Tibial artery (tissue), 4 donors: ENCODE measurements at regions not wholly inside any gene's neighbourhood (a gene's known extent, or its start where the extent isn't known, plus 50 kb on each side); places are given as distances from the start of the nearest gene placed in this dataset.

Experiments
- DNase-seq, 2 donors: peaks; one replicate each; pipeline ENCODE4 v3.0.0-alpha.2; 2019
- H3K27ac ChIP-seq, 2 donors: fragments of 200-600 bp; sonication (generic) in 1 of 2; 1 replicate in 1 of 2; 2 replicates in 1 of 2; pipeline ENCODE4 v1.5.1; 2018 to 2019; ENCODE audit warnings: mild to moderate bottlenecking in 1 of 2
- H3K27me3 ChIP-seq, 2 donors: fragments of 200-600 bp; sonication (generic) in 1 of 2; one replicate each; pipeline versions ENCODE4 v1.5.1 to v1.6.0; 2016 to 2019
- H3K36me3 ChIP-seq, 3 donors: fragments of 200-600 bp; sonication (generic) in 2 of 3; one replicate each; pipeline ENCODE4 v1.5.1; 2016 to 2019; ENCODE audit warnings: mild to moderate bottlenecking in 2 of 3
- H3K4me1 ChIP-seq, 4 donors: fragments of 200-600 bp; sonication (generic) in 2 of 4; 1 replicate in 3 of 4; 2 replicates in 1 of 4; pipeline ENCODE4 v1.5.1; 2016 to 2019
- H3K4me3 ChIP-seq, 2 donors: fragments of 200-600 bp; sonication (generic) in 1 of 2; 1 replicate in 1 of 2; 2 replicates in 1 of 2; pipeline ENCODE4 v1.5.1; 2018 to 2019; ENCODE audit warnings: mild to moderate bottlenecking in 2 of 2
- H3K9me3 ChIP-seq, 3 donors: fragments of 200-600 bp; sonication (generic) in 1 of 3; one replicate each; pipeline ENCODE4 v1.5.1; 2016 to 2019
- CTCF ChIP-seq, 2 experiments: fragments of 200-600 bp in 1 of 2; fragments of 450-650 bp in 1 of 2; IDR thresholded peaks; one replicate each; pipeline ENCODE4 v1.5.1; 2017 to 2019; ENCODE audit warnings: antibody characterized with exemption in 2 of 2, mild to moderate bottlenecking in 1 of 2, moderate library complexity in 1 of 2
- intact Hi-C: fragments of 100-400 bp; cut with DNase I; formaldehyde crosslinking; loops from one replicate; pipeline ENCODE4 v1.15.0; 2023; ENCODE audit warnings: low total_unique reads

DNA sequence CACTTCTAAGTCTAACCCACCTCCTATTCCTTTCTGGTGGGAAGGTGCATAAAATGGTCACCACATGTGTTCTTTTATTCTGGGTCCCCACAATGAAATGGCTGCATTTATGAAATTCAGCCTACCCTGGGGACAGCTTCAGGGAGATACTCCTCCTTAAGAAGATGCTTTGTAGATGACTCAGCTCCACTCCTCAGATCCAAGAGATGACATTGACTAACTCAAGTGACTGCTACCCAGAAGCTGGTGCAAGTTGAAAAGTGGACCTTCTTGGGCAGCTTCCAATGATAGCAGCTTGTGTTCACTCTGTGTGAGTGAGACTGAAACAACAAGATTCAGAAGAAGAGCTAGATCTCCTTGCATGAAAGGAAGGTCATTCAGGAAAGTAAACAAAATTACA, 113.4 kb downstream of the SCP2D1 start:
- Histone ChIP-seq H3K4me3 (no peak overlapping the region), H3K4me1 (no peaks in the 10 kb centered on the region), H3K27ac (no peak overlapping the region), H3K9me3 (no peaks in the 10 kb centered on the region), H3K36me3 (no peaks in the 10 kb centered on the region), H3K27me3 (no peaks in the 10 kb centered on the region)
- DNase-seq, result no peak
- intact Hi-C loops, result no loop called here
- TF ChIP-seq CTCF (IDR thresholded peaks at IDR 0.05), result no peak

- Histone ChIP-seq H3K4me1 (no peaks in the 10 kb centered on the region), H3K4me3 (no peak overlapping the region), H3K27me3 (no peaks in the 10 kb centered on the region), H3K27ac (no peak overlapping the region), H3K36me3 (no peaks in the 10 kb centered on the region), H3K9me3 (no peaks in the 10 kb centered on the region)
- no peak for TF ChIP-seq CTCF (IDR thresholded peaks at IDR 0.05)
- intact Hi-C loops, result no loop called here
- DNase-seq, result no peak
These were observed 115.0 kb downstream of the SCP2D1 start for GRCh38 chr20:18928626-18929025.

DNA sequence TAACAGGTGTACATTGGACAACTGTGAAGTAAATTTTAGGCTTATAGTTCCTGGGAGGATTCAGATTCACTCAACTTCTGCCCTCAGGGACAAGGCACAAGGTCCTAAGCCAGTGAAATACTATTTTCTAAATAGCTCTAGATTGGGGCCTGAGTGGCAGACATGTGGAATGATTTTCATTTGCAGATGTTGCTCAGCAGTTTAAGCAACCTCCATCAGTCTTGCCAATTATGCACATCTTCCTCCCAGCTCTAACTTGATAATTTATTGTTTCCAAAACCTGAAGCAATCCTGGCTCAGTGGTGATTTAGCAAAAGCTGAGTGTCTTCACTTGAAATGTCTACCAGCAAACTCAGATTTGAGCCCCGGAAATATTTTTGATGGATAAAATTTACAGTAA, 116.2 kb downstream of the SCP2D1 start:
- TF ChIP-seq CTCF (IDR thresholded peaks at IDR 0.05), result no peak
- no peaks in the 10 kb centered on the region for H3K4me1 ChIP-seq
- no peak for DNase-seq
- no peaks in the 10 kb centered on the region for H3K9me3 ChIP-seq
- intact Hi-C loops, result loop anchor here (10.0 kb wide), 1 partner anchor 245 kb away; no protein-coding TSS in a partner anchor
- no peaks in the 10 kb centered on the region for H3K27me3 ChIP-seq
- no peak overlapping the region for H3K4me3 ChIP-seq
- no peaks in the 10 kb centered on the region for H3K36me3 ChIP-seq
- H3K27ac ChIP-seq, result no peak overlapping the region

- intact Hi-C loops, result no loop called here
- DNase-seq, result peak; percentile 30 to 85
- Histone ChIP-seq H3K9me3 (no peaks in the 10 kb centered on the region), H3K27me3 (no peaks in the 10 kb centered on the region), H3K4me1 (peaks cover 0 to 25% (median 9%) of the 10 kb centered on the region in 4 donors), H3K27ac (peak overlapping the region in 1 of 2 donors; percentile 63), H3K4me3 (no peak overlapping the region), H3K36me3 (no peaks in the 10 kb centered on the region)
- no peak for TF ChIP-seq CTCF (IDR thresholded peaks at IDR 0.05)
These were observed 130.0 kb downstream of the SCP2D1 start for GRCh38 chr20:18943542-18943941.

- Histone ChIP-seq H3K9me3 (peaks cover 0 to 5% (median 0%) of the 10 kb centered on the region in 3 donors), H3K36me3 (no peaks in the 10 kb centered on the region), H3K4me1 (no peaks in the 10 kb centered on the region), H3K4me3 (no peak overlapping the region), H3K27ac (no peak overlapping the region), H3K27me3 (no peaks in the 10 kb centered on the region)
- intact Hi-C loops, result no loop called here
- no peak for TF ChIP-seq CTCF (IDR thresholded peaks at IDR 0.05)
- no peak for DNase-seq
These were observed 143.3 kb downstream of the SCP2D1 start for GRCh38 chr20:18956890-18957289.

DNA sequence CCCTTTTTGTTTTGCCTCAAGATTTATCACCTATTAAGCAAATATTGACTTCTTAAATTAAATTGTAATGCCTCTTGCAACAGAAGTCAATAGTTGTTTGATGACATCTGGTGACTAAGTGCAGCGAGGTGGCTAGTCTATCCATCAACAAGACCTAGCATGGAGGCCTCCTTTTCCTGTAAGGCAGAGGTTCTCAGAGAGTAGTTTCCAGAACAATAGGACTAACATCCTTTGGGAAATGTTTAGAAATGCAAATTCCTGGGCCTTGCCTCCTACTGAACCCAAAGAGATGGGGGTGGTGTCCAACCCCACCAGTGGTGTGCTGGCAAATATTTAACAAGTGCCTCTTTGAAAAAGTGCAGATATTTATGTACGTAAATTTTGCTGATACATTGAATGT, 143.7 kb downstream of the SCP2D1 start:
- no peaks in the 10 kb centered on the region for H3K36me3 ChIP-seq
- H3K4me1 ChIP-seq, result no peaks in the 10 kb centered on the region
- no peaks in the 10 kb centered on the region for H3K27me3 ChIP-seq
- DNase-seq, result no peak
- no peak overlapping the region for H3K27ac ChIP-seq
- H3K4me3 ChIP-seq, result no peak overlapping the region
- intact Hi-C loops, result no loop called here
- TF ChIP-seq CTCF (IDR thresholded peaks at IDR 0.05), result no peak
- H3K9me3 ChIP-seq, result peaks cover 0 to 5% (median 0%) of the 10 kb centered on the region in 3 donors
